IMR-90 (cell line): ENCODE measurements at regions not wholly inside any gene's neighbourhood (a gene's known extent, or its start where the extent isn't known, plus 50 kb on each side); places are given as distances from the start of the nearest gene placed in this dataset.

ENCODE experiments used
- ATAC-seq: fragments of 200-7000 bp; cut with Tn5 transposase; 2 replicates; pipeline ENCODE4 v1.9.1; 2020; ENCODE audit warnings: low read depth, mild to moderate bottlenecking, moderate library complexity
- BruUV-seq: library from RNA; stranded (reverse); fragments of 400-500 nt; replicated peaks from 2 replicates; lab custom pipeline; 2021; lab: Mats Ljungman, UMichigan
- CTCF ChIA-PET: fragments of 300-600 bp; formaldehyde crosslinking; extraction: SDS; loops from one replicate; lab custom pipeline; 2021; ENCODE audit warnings: antibody characterized with exemption; lab: Yijun Ruan, JAX
- POLR2A ChIA-PET: fragments of 300-600 bp; sonication (Branson Sonifier 250); formaldehyde crosslinking; loops from one replicate; lab custom pipeline; 2022; ENCODE audit warnings: antibody characterized with exemption; ENCODE audit not compliant: unreplicated experiment; lab: Charles Lee
- DNase-seq: peaks from one replicate; pipeline ENCODE4 v3.0.0; 2013
- H2AFZ ChIP-seq: replicated peaks from 2 replicates; pipeline ENCODE3; 2013; ENCODE audit warnings: low read length, mild to moderate bottlenecking; ENCODE audit not compliant: poor library complexity
- H2AK5ac ChIP-seq: 2 replicates; pipeline ENCODE4 v1.6.1; 2013; ENCODE audit warnings: low read depth, low read length, inconsistent platforms
- H2AK9ac ChIP-seq: replicated peaks from 2 replicates; pipeline ENCODE3; 2013; ENCODE audit warnings: mild to moderate bottlenecking, low read depth, low read length, moderate library complexity; ENCODE audit not compliant: poor library complexity
- H2BK120ac ChIP-seq: 2 replicates; pipeline ENCODE4 v1.6.1; 2013; ENCODE audit warnings: low read depth, low read length, inconsistent platforms
- H2BK15ac ChIP-seq: 3 replicates; pipeline ENCODE4 v1.6.1; 2013; ENCODE audit warnings: low read depth, low read length, inconsistent platforms
- H2BK20ac ChIP-seq: 2 replicates; pipeline ENCODE4 v1.6.1; 2013; ENCODE audit warnings: low read depth, mild to moderate bottlenecking, inconsistent platforms, low read length, moderate library complexity
- H2BK5ac ChIP-seq: 2 replicates; pipeline ENCODE4 v1.6.1; 2013; ENCODE audit warnings: mild to moderate bottlenecking, low read depth, low read length, inconsistent platforms; ENCODE audit not compliant: poor library complexity, severe bottlenecking
- H3K14ac ChIP-seq: replicated peaks from 2 replicates; pipeline ENCODE4 v1.6.1; 2013; ENCODE audit warnings: low read depth, low read length, inconsistent platforms
- H3K18ac ChIP-seq: 2 replicates; pipeline ENCODE4 v1.6.1; 2013; ENCODE audit warnings: low read depth, low read length, control low read depth
- H3K23ac ChIP-seq: 2 replicates; pipeline ENCODE4 v1.6.1; 2013; ENCODE audit warnings: low read depth, low read length, inconsistent platforms
- H3K27ac ChIP-seq: 2 replicates; pipeline ENCODE4 v1.5.1; 2013; ENCODE audit warnings: mild to moderate bottlenecking, control low read depth, low read length; ENCODE audit not compliant: insufficient read depth
- H3K27me3 ChIP-seq: 2 replicates; pipeline ENCODE4 v1.6.1; 2013; ENCODE audit warnings: low read length; ENCODE audit not compliant: control insufficient read depth, insufficient read depth
- H3K36me3 ChIP-seq: 2 replicates; pipeline ENCODE4 v1.6.1; 2013; ENCODE audit warnings: low read length, mixed read lengths; ENCODE audit not compliant: control insufficient read depth, insufficient read depth
- H3K4ac ChIP-seq: 2 replicates; pipeline ENCODE4 v1.6.1; 2013; ENCODE audit warnings: low read depth, low read length, inconsistent platforms
- H3K4me1 ChIP-seq: 2 replicates; pipeline ENCODE4 v1.6.1; 2013; ENCODE audit warnings: low read length, mixed read lengths; ENCODE audit not compliant: control insufficient read depth, insufficient read depth
- H3K4me2 ChIP-seq: 2 replicates; pipeline ENCODE4 v1.6.1; 2013; ENCODE audit warnings: low read depth, mild to moderate bottlenecking, control low read depth, low read length, moderate library complexity
- H3K4me3 ChIP-seq: 2 replicates; pipeline ENCODE4 v1.5.1; 2013; ENCODE audit warnings: low read depth, mild to moderate bottlenecking, control low read depth, low read length, moderate library complexity; ENCODE audit not compliant: insufficient read depth
- H3K56ac ChIP-seq: 2 replicates; pipeline ENCODE4 v1.6.1; 2013; ENCODE audit warnings: low read length, inconsistent platforms; ENCODE audit not compliant: insufficient read depth; ENCODE audit errors: extremely low read depth
- H3K79me1 ChIP-seq, 2 experiments: 2 replicates each; pipeline ENCODE4 v1.6.1; 2013; ENCODE audit warnings: low read length in 2 of 2, inconsistent platforms in 1 of 2, low read depth in 1 of 2
- H3K9ac ChIP-seq: 2 replicates; pipeline ENCODE4 v1.6.1; 2013; ENCODE audit warnings: low read depth, low read length, control low read depth
- H3K9me1 ChIP-seq: 2 replicates; pipeline ENCODE4 v1.6.1; 2013; ENCODE audit warnings: low read length, inconsistent platforms; ENCODE audit not compliant: insufficient read depth
- H3K9me3 ChIP-seq: 2 replicates; pipeline ENCODE4 v1.6.1; 2013; ENCODE audit warnings: low read length; ENCODE audit not compliant: control insufficient read depth, insufficient read depth
- H4K20me1 ChIP-seq: 2 replicates; pipeline ENCODE4 v1.6.1; 2013; ENCODE audit warnings: low read length, inconsistent platforms; ENCODE audit not compliant: insufficient read depth
- H4K5ac ChIP-seq: 2 replicates; pipeline ENCODE4 v1.6.1; 2013; ENCODE audit warnings: mild to moderate bottlenecking, low read depth, low read length, control low read depth
- H4K8ac ChIP-seq, 2 experiments: 2 replicates each; pipeline ENCODE4 v1.6.1; 2013; ENCODE audit warnings: low read depth in 2 of 2, low read length in 2 of 2, control low read depth in 1 of 2, inconsistent platforms in 1 of 2
- H4K91ac ChIP-seq: 2 replicates; pipeline ENCODE4 v1.6.1; 2013; ENCODE audit warnings: low read depth, low read length, inconsistent platforms; ENCODE audit not compliant: insufficient read depth
- MAFK ChIP-seq: IDR thresholded peaks from 2 replicates; pipeline ENCODE4 v1.6.1; 2012; ENCODE audit warnings: low read depth, low read length, improper control_type of control experiment
- POLR2A ChIP-seq: IDR thresholded peaks from 2 replicates; pipeline ENCODE4 v1.6.1; 2012; ENCODE audit warnings: mild to moderate bottlenecking, low read depth, low read length
- WGBS, 2 experiments: methylation state at CpG; one replicate each; pipeline versions ENCODE4 v1.1.5 to v1.1.7; 2013; ENCODE audit warnings: missing lambda C conversion rate in 2 of 2; ENCODE audit not compliant: insufficient read length in 1 of 2; ENCODE audit errors: extremely low coverage in 2 of 2; 5-methylcytosine and 5-hydroxymethylcytosine counted together
- dilution Hi-C: fragments of 300-500 bp; cut with HindIII; formaldehyde crosslinking; loops from one replicate; pipeline ENCODE4 v1.14.3; 2018; ENCODE audit warnings: low sequenced_read_pairs; ENCODE audit not compliant: unreplicated experiment
- in situ Hi-C: fragments of 300-500 bp; cut with MboI; formaldehyde crosslinking; loops from 3 replicates; pipeline ENCODE4 v1.14.3; 2019; ENCODE audit warnings: low sequenced_read_pairs, inconsistent platforms, mixed read lengths
- intact Hi-C: fragments of 100-400 bp; cut with micrococcal nuclease; formaldehyde crosslinking; loops from 2 replicates; pipeline ENCODE4 v1.10.0; 2022

GRCh38 chr5:8138884-8139283, 269.9 kb downstream of the MTRR start:
- Histone ChIP-seq H4K5ac (no peak overlapping the region), H2BK120ac (no peak overlapping the region), H3K27me3 (no peaks in the 10 kb centered on the region), H2AFZ (no peak overlapping the region), H2BK15ac (no peak overlapping the region), H3K23ac (no peak overlapping the region), H4K8ac (no peak overlapping the region), H2AK9ac (no peak overlapping the region), H3K9me3 (no peaks in the 10 kb centered on the region), H4K91ac (no peak overlapping the region), H2BK5ac (no peak overlapping the region), H2AK5ac (no peak overlapping the region), H2BK20ac (no peak overlapping the region), H3K9ac (no peak overlapping the region), H3K36me3 (no peaks in the 10 kb centered on the region), H3K4me3 (no peak overlapping the region), H3K14ac (no peak overlapping the region), H3K9me1 (no peaks in the 10 kb centered on the region), H3K56ac (no peak overlapping the region), H4K20me1 (no peaks in the 10 kb centered on the region), H3K18ac (no peak overlapping the region), H3K27ac (no peak overlapping the region), H3K4me1 (no peaks in the 10 kb centered on the region), H3K4me2 (no peak overlapping the region), H3K4ac (no peak overlapping the region), H3K79me1 (no peaks in the 10 kb centered on the region)
- intact Hi-C loops, result no loop called here
- CTCF ChIA-PET, result no interaction called here
- dilution Hi-C loops, result no loop called here
- no peak for TF ChIP-seq POLR2A
- no peak for TF ChIP-seq MAFK
- no TSS peak for BruUV-seq
- in situ Hi-C loops, result no loop called here
- POLR2A ChIA-PET, result no interaction called here
- no CpG with 5 or more reads among the region's 5 CpGs for WGBS, 2 experiments
- no peak for ATAC-seq
- no peak for DNase-seq
